Mesendoderm (in vitro differentiated cells): ENCODE measurements at regions not wholly inside any gene's neighbourhood (a gene's known extent, or its start where the extent isn't known, plus 50 kb on each side); places are given as distances from the start of the nearest gene placed in this dataset.

Source experiments
- DNase-seq: peaks from one replicate; pipeline ENCODE4 v3.0.0; 2013
- H2AK5ac ChIP-seq: 2 replicates; pipeline ENCODE4 v1.6.1; 2013; ENCODE audit warnings: low read length, inconsistent platforms
- H2BK120ac ChIP-seq: 2 replicates; pipeline ENCODE4 v1.6.1; 2013; ENCODE audit warnings: low read depth, mild to moderate bottlenecking, low read length, moderate library complexity, mixed read lengths
- H2BK15ac ChIP-seq: replicated peaks from 2 replicates; pipeline ENCODE4 v1.6.1; 2013; ENCODE audit warnings: low read depth, mild to moderate bottlenecking, moderate library complexity
- H2BK5ac ChIP-seq: 2 replicates; pipeline ENCODE4 v1.6.1; 2013; ENCODE audit warnings: low read length, inconsistent platforms
- H3K18ac ChIP-seq: 2 replicates; pipeline ENCODE4 v1.6.1; 2013; ENCODE audit warnings: mild to moderate bottlenecking, low read length, mixed read lengths
- H3K23ac ChIP-seq: one replicate; pipeline ENCODE4 v1.6.1; 2013; ENCODE audit warnings: low read length
- H3K27ac ChIP-seq: 2 replicates; pipeline ENCODE4 v1.5.1; 2013; ENCODE audit warnings: low read depth, mild to moderate bottlenecking, inconsistent platforms, low read length, moderate library complexity
- H3K27me3 ChIP-seq: 2 replicates; pipeline ENCODE4 v1.6.1; 2013; ENCODE audit warnings: low read length, control low read depth, mild to moderate bottlenecking, inconsistent platforms; ENCODE audit not compliant: insufficient read depth, poor library complexity
- H3K36me3 ChIP-seq: 2 replicates; pipeline ENCODE4 v1.6.1; 2013; ENCODE audit warnings: low read length, inconsistent platforms; ENCODE audit not compliant: control insufficient read depth, insufficient read depth
- H3K4ac ChIP-seq: one replicate; pipeline ENCODE4 v1.6.1; 2013; ENCODE audit warnings: low read depth, mild to moderate bottlenecking, low read length, moderate library complexity
- H3K4me1 ChIP-seq: 2 replicates; pipeline ENCODE4 v1.6.1; 2013; ENCODE audit warnings: low read depth, low read length, inconsistent platforms; ENCODE audit not compliant: control insufficient read depth
- H3K4me2 ChIP-seq: 2 replicates; pipeline ENCODE4 v1.6.1; 2013; ENCODE audit warnings: low read length
- H3K4me3 ChIP-seq: 2 replicates; pipeline ENCODE4 v1.5.1; 2013; ENCODE audit warnings: mild to moderate bottlenecking, low read length
- H3K56ac ChIP-seq: one replicate; pipeline ENCODE4 v1.6.1; 2013; ENCODE audit warnings: low read length
- H3K79me1 ChIP-seq: 2 replicates; pipeline ENCODE4 v1.6.1; 2013; ENCODE audit warnings: low read length, inconsistent platforms
- H3K79me2 ChIP-seq: 2 replicates; pipeline ENCODE4 v1.6.1; 2013; ENCODE audit warnings: mild to moderate bottlenecking, low read length; ENCODE audit not compliant: control insufficient read depth, insufficient read depth
- H3K9ac ChIP-seq: 2 replicates; pipeline ENCODE4 v1.6.1; 2013; ENCODE audit warnings: low read length, inconsistent platforms
- H4K5ac ChIP-seq: one replicate; pipeline ENCODE4 v1.6.1; 2013; ENCODE audit warnings: low read length
- H4K8ac ChIP-seq: one replicate; pipeline ENCODE4 v1.6.1; 2013; ENCODE audit warnings: low read depth, mild to moderate bottlenecking, control low read depth, low read length, moderate library complexity
- WGBS: extraction: QIAGEN DNeasy Blood & Tissue Kit; methylation state at CpG from one replicate; pipeline ENCODE4 v1.1.7; 2013; ENCODE audit warnings: low lambda C conversion rate, missing lambda C conversion rate; ENCODE audit not compliant: insufficient coverage; ENCODE audit errors: extremely low coverage; 5-methylcytosine and 5-hydroxymethylcytosine counted together

DNA sequence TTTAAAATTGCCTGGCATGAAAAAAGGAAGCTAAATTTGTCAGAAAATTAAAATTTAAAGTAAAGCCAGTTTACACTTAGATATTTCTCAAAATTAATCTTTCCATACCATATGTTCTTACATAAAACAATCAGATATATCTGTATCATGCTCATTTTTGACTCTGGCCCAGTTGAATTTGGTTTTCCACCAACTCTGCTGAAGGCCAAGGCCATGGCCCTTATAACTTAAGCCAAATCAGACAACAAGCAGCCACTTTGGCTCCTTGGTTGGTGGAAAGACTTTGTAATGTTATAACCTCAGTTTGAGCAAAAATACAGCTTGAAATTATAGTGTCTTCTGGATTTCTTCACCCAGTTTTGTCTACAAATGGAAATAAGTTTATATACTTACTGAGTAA lies 97.3 kb downstream of the CENPW start:
- Histone ChIP-seq H2BK120ac (no peak overlapping the region), H3K79me1 (no peaks in the 10 kb centered on the region), H3K79me2 (no peaks in the 10 kb centered on the region), H3K23ac (no peak overlapping the region), H3K27me3 (no peaks in the 10 kb centered on the region), H3K18ac (no peak overlapping the region), H3K9ac (no peak overlapping the region), H3K4me3 (no peak overlapping the region), H3K56ac (no peak overlapping the region), H2BK15ac (no peak overlapping the region), H3K36me3 (no peaks in the 10 kb centered on the region), H3K4me2 (no peak overlapping the region), H3K4ac (no peak overlapping the region), H4K5ac (no peak overlapping the region), H4K8ac (no peak overlapping the region), H2AK5ac (no peak overlapping the region), H3K27ac (no peak overlapping the region), H3K4me1 (no peaks in the 10 kb centered on the region), H2BK5ac (no peak overlapping the region)
- no peak for DNase-seq

DNA sequence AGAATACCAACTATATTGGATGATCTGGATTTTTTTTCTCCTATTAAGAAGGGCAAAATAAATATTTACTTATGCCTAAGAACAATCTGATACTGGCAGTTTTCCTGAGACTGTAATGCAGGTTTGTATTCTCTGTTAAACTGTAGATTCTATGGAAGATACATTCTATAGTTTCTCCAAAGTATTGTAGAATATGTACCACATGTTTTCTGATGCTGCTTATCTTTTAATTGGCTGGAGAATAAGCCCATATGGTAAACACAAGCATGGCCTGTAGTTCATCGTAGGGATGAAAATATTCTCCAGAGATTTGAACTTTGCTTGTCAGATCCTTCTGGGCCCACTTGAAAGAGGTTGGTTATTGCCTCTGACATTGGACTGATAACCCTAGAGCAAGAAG lies 99.1 kb downstream of the CENPW start:
- no peaks in the 10 kb centered on the region for H3K79me2 ChIP-seq
- no peak overlapping the region for H4K8ac ChIP-seq
- no peaks in the 10 kb centered on the region for H3K4me1 ChIP-seq
- H4K5ac ChIP-seq: no peak overlapping the region
- H3K27ac ChIP-seq: no peak overlapping the region
- whole genome bisulfite sequencing: no CpG with 5 or more reads among the region's 1 CpG
- H3K4me3 ChIP-seq: no peak overlapping the region
- no peak overlapping the region for H3K56ac ChIP-seq
- H3K9ac ChIP-seq: no peak overlapping the region
- H2BK120ac ChIP-seq: no peak overlapping the region
- H2BK5ac ChIP-seq: no peak overlapping the region
- no peaks in the 10 kb centered on the region for H3K36me3 ChIP-seq
- no peaks in the 10 kb centered on the region for H3K27me3 ChIP-seq
- H3K18ac ChIP-seq: no peak overlapping the region
- H2AK5ac ChIP-seq: no peak overlapping the region
- no peak overlapping the region for H3K4me2 ChIP-seq
- no peak overlapping the region for H3K4ac ChIP-seq
- H2BK15ac ChIP-seq: no peak overlapping the region
- H3K23ac ChIP-seq: no peak overlapping the region
- no peaks in the 10 kb centered on the region for H3K79me1 ChIP-seq
- DNase-seq: no peak

- Histone ChIP-seq H3K36me3 (no peaks in the 10 kb centered on the region), H2AK5ac (no peak overlapping the region), H3K79me1 (no peaks in the 10 kb centered on the region), H3K79me2 (no peaks in the 10 kb centered on the region), H3K27ac (no peak overlapping the region), H2BK120ac (no peak overlapping the region), H4K8ac (no peak overlapping the region), H3K4ac (no peak overlapping the region), H3K23ac (no peak overlapping the region), H3K18ac (no peak overlapping the region), H3K27me3 (no peaks in the 10 kb centered on the region), H2BK5ac (no peak overlapping the region), H3K9ac (no peak overlapping the region), H3K4me2 (no peak overlapping the region), H3K56ac (no peak overlapping the region), H3K4me3 (no peak overlapping the region), H2BK15ac (no peak overlapping the region), H3K4me1 (no peaks in the 10 kb centered on the region), H4K5ac (no peak overlapping the region)
- DNase-seq: peak; percentile 7
- WGBS: no CpG with 5 or more reads among the region's 2 CpGs
These were observed 101.0 kb downstream of the CENPW start for GRCh38 chr6:126440923-126441322.

DNA sequence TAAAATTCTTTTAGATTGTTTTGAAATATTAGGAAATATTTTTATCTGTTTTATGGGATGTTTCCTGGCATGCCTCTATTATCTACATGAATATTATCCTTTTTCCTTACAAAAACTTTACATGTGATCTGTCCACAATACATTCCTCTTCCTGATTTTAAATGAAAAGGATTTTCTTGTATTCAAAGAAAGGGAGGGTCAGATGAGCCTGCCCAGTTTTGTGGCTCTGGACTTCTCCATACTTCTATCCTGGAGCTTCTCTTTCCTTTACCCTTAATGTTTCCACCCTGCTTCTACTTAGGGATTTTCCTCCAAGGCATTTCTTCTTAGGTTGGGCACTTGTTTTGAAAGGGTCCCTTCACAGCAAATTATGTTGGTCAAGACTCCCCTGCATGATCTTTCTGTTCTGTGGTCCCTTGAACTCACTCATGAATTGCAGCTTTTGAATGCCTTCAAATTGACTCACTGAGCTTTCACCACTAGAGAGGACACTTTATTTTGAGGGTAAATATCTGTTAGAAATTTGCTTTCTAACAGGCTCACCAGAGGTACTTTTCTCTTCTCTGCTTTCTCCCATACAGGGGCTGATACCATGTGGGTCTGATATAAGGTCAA lies 104.9 kb downstream of the CENPW start:
- Histone ChIP-seq H4K5ac (no peak overlapping the region), H3K4me1 (no peaks in the 10 kb centered on the region), H4K8ac (no peak overlapping the region), H2BK5ac (no peak overlapping the region), H3K4ac (no peak overlapping the region), H3K9ac (no peak overlapping the region), H2BK120ac (no peak overlapping the region), H3K27me3 (no peaks in the 10 kb centered on the region), H3K18ac (no peak overlapping the region), H3K4me2 (no peak overlapping the region), H2AK5ac (no peak overlapping the region), H3K79me2 (no peaks in the 10 kb centered on the region), H3K56ac (no peak overlapping the region), H3K79me1 (no peaks in the 10 kb centered on the region), H3K27ac (no peak overlapping the region), H2BK15ac (no peak overlapping the region), H3K36me3 (no peaks in the 10 kb centered on the region), H3K4me3 (no peak overlapping the region), H3K23ac (no peak overlapping the region)
- peak; percentile 17 for DNase-seq

DNA sequence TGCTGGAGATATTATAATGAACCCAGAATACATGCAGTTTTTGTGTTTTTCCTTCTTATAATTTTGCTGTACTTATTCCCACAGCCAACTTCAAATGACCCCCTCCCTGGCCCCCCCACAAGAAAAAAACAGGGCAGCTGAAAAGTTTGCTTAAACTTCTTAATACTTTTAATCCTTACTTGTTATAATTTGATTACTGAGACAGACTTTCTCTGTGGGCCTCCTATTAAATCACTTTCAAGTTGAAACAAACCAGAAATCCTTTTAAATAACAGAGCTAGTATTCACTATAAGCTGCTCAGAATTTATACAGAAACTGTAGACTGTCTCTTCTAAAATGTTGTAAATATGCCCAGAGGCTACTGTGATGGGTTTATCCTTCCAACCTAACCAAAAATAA lies 106.3 kb downstream of the CENPW start:
- DNase-seq: no peak
- Histone ChIP-seq H3K23ac (no peak overlapping the region), H3K4me2 (no peak overlapping the region), H3K36me3 (no peaks in the 10 kb centered on the region), H3K4ac (no peak overlapping the region), H3K27ac (no peak overlapping the region), H3K4me1 (no peaks in the 10 kb centered on the region), H2AK5ac (no peak overlapping the region), H3K79me2 (no peaks in the 10 kb centered on the region), H2BK120ac (no peak overlapping the region), H3K4me3 (no peak overlapping the region), H2BK15ac (no peak overlapping the region), H4K8ac (no peak overlapping the region), H3K79me1 (no peaks in the 10 kb centered on the region), H4K5ac (no peak overlapping the region), H3K9ac (no peak overlapping the region), H3K18ac (no peak overlapping the region), H2BK5ac (no peak overlapping the region), H3K27me3 (no peaks in the 10 kb centered on the region), H3K56ac (no peak overlapping the region)

DNA sequence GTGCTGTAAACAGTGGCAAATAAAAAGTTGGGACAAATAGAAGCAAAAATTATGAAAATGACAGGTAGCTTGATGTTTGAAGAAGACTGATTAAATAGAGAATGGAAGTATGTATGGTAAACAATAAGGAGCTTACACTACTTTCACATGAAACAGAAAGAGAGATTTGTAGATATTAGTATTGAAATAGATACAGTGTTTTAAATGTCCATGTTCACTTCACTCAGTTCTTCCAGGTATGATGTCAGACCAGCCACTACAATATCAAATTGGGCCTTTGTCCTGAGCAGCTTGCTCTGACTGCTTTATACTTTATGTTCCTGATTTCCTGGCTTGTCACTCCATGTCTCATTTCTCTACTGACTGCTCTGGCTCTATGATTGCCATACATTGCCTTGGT lies 107.5 kb downstream of the CENPW start:
- Histone ChIP-seq H4K5ac (no peak overlapping the region), H2BK120ac (no peak overlapping the region), H3K79me2 (no peaks in the 10 kb centered on the region), H3K36me3 (no peaks in the 10 kb centered on the region), H3K9ac (no peak overlapping the region), H3K56ac (no peak overlapping the region), H3K4ac (no peak overlapping the region), H3K79me1 (no peaks in the 10 kb centered on the region), H3K4me2 (no peak overlapping the region), H3K18ac (no peak overlapping the region), H3K27me3 (no peaks in the 10 kb centered on the region), H4K8ac (no peak overlapping the region), H3K4me1 (no peaks in the 10 kb centered on the region), H2AK5ac (no peak overlapping the region), H3K4me3 (no peak overlapping the region), H2BK5ac (no peak overlapping the region), H2BK15ac (no peak overlapping the region), H3K23ac (no peak overlapping the region), H3K27ac (no peak overlapping the region)
- DNase-seq: no peak
